DND-41 (cell line): ENCODE measurements at regions not wholly inside any gene's neighbourhood (a gene's known extent, or its start where the extent isn't known, plus 50 kb on each side); places are given as distances from the start of the nearest gene placed in this dataset.

Experiments used
- EZH2 ChIP-seq: IDR thresholded peaks from 3 replicates; pipeline ENCODE4 v1.6.1; 2012; ENCODE audit warnings: borderline replicate concordance, low read depth, mild to moderate bottlenecking, moderate library complexity, low read length, inconsistent platforms; ENCODE audit not compliant: severe bottlenecking
- TF ChIP-seq, protein P1 (sequence below): IDR thresholded peaks from 2 replicates; pipeline ENCODE4 v1.5.1; 2012; ENCODE audit warnings: borderline replicate concordance, low read length, moderate library complexity, mild to moderate bottlenecking; ENCODE audit not compliant: poor library complexity, severe bottlenecking; ENCODE audit errors: extremely low read depth

DNA sequence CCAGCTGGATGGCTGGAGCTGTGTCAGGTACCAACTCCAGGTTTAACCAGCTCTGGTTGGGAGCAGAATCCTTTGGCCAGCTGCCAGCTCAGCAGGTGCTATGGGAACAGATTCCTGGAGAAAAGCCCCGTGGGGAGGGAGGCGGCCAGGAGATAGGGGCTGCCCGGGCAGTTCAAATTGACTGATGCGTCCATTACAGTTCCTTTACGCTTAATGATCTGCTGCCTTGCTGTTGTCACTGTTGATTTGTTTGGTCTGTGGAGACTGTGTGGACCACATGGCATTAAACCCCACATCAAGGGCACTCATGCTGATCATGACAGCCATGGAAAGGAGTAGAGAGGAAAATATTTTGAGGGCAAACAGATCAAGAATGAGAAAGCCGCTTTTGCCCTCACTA lies 200.0 kb downstream of the TSN start:
- TF ChIP-seq, protein P1, sequence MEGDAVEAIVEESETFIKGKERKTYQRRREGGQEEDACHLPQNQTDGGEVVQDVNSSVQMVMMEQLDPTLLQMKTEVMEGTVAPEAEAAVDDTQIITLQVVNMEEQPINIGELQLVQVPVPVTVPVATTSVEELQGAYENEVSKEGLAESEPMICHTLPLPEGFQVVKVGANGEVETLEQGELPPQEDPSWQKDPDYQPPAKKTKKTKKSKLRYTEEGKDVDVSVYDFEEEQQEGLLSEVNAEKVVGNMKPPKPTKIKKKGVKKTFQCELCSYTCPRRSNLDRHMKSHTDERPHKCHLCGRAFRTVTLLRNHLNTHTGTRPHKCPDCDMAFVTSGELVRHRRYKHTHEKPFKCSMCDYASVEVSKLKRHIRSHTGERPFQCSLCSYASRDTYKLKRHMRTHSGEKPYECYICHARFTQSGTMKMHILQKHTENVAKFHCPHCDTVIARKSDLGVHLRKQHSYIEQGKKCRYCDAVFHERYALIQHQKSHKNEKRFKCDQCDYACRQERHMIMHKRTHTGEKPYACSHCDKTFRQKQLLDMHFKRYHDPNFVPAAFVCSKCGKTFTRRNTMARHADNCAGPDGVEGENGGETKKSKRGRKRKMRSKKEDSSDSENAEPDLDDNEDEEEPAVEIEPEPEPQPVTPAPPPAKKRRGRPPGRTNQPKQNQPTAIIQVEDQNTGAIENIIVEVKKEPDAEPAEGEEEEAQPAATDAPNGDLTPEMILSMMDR: no peak
- TF ChIP-seq EZH2: no peak
